ENCODE measurements at regions not wholly inside any gene's neighbourhood (a gene's known extent, or its start where the extent isn't known, plus 50 kb on each side); places are given as distances from the start of the nearest gene placed in this dataset.

DNA sequence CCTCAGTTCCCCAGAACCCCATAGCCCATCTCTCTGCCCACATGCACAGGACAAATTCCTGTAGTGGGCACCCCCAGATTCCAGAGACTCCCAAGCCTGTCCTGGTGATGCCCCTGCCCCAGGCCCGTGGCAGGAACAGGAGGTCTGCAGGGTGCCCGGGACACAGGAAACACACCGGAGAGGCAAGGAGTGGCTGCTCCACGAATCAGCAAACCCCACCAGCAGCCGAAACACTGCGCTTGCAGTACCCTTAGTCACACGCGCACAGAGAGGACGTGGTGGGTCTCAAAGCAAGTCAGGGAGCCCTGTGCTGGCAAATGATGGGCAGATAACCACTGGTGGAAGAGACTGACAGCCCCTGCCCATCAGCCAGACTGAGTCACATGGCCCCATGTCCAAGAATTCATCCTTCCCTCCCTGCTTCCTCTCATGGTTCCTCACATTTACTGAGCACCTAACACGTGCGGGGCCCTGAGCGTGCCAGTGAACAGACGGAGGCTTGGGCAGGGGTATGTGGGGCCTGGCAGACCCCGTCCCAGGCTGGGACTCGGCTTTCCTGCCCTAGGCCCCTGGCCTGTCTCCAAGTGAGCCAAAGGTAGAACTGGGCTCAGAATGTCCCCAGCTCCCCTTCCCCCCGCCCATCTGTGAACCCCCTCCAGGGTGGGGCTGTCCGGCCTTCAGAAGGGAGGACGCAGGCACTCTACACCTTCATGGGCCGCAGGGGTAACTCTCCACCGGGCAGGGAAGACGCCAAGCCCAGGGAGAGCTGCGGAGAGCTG is 130.4 kb upstream of the IQSEC1 start:
- ChIA-PET SMC1A (ENCODE audit: uncharacterized antibody, unreplicated experiment) (no interaction called here), CTCF (no interaction called here), POLR2A (no interaction called here), RAD21 (ENCODE audit: unreplicated experiment) (no interaction called here)
- H3K9me3 ChIP-seq (replicated peaks; ENCODE audit: control insufficient read depth, insufficient read depth, low read length): no peaks in the 10 kb centered on the region
- FAIRE-seq: no peak
- no peak overlapping the region for H3K9ac ChIP-seq (ENCODE audit: control insufficient read depth, insufficient read depth, low read length)
- DNase-seq (ENCODE audit: low read depth, low spot score): no peak
- H2AFZ ChIP-seq (ENCODE audit: control insufficient read depth, low read depth, low read length): no peak overlapping the region
- in situ Hi-C loops (cut with MboI): no loop called here
- TF ChIP-seq, protein P1, sequence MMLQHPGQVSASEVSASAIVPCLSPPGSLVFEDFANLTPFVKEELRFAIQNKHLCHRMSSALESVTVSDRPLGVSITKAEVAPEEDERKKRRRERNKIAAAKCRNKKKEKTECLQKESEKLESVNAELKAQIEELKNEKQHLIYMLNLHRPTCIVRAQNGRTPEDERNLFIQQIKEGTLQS (IDR thresholded peaks at IDR 0.05; ENCODE audit: borderline replicate concordance, extremely low read depth, low read depth, low read length): no peak
- TF ChIP-seq, protein P2, sequence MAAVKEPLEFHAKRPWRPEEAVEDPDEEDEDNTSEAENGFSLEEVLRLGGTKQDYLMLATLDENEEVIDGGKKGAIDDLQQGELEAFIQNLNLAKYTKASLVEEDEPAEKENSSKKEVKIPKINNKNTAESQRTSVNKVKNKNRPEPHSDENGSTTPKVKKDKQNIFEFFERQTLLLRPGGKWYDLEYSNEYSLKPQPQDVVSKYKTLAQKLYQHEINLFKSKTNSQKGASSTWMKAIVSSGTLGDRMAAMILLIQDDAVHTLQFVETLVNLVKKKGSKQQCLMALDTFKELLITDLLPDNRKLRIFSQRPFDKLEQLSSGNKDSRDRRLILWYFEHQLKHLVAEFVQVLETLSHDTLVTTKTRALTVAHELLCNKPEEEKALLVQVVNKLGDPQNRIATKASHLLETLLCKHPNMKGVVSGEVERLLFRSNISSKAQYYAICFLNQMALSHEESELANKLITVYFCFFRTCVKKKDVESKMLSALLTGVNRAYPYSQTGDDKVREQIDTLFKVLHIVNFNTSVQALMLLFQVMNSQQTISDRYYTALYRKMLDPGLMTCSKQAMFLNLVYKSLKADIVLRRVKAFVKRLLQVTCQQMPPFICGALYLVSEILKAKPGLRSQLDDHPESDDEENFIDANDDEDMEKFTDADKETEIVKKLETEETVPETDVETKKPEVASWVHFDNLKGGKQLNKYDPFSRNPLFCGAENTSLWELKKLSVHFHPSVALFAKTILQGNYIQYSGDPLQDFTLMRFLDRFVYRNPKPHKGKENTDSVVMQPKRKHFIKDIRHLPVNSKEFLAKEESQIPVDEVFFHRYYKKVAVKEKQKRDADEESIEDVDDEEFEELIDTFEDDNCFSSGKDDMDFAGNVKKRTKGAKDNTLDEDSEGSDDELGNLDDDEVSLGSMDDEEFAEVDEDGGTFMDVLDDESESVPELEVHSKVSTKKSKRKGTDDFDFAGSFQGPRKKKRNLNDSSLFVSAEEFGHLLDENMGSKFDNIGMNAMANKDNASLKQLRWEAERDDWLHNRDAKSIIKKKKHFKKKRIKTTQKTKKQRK (IDR thresholded peaks at IDR 0.05; ENCODE audit: low read depth, low read length): no peak
- no peak for TF ChIP-seq SMAD1 (IDR thresholded peaks at IDR 0.05; ENCODE audit: low read depth, partially characterized antibody)
- H3K4me3 ChIP-seq: no peak overlapping the region
- H4K20me1 ChIP-seq (ENCODE audit: control insufficient read depth, insufficient read depth): no peaks in the 10 kb centered on the region
- H3K4me2 ChIP-seq (ENCODE audit: control insufficient read depth, insufficient read depth): no peak overlapping the region
- intact Hi-C loops (cut with micrococcal nuclease; ENCODE audit: unreplicated experiment): no loop called here
- H3K4me1 ChIP-seq (ENCODE audit: control insufficient read depth, insufficient read depth, low read length): no peaks in the 10 kb centered on the region
- H3K79me2 ChIP-seq (ENCODE audit: control insufficient read depth, insufficient read depth, low read length): no peaks in the 10 kb centered on the region
- no peak for ATAC-seq
- BruUV-seq (replicated peaks): no TSS peak
- H3K27ac ChIP-seq (ENCODE audit: control insufficient read depth, insufficient read depth): no peak overlapping the region
- 47% methylated on average over 22 of the region's 22 CpGs for WGBS (ENCODE audit: insufficient coverage, insufficient replicate concordance, low lambda C conversion rate, missing lambda C conversion rate)
- H3K27me3 ChIP-seq (replicated peaks in 1 of 2; ENCODE audit: control insufficient read depth in 2 of 2, insufficient read depth in 2 of 2, low read length in 1 of 2): peaks cover 0 to 4% of the 10 kb centered on the region in 2 experiments; a peak in 3 of 4 replicates
- H3K36me3 ChIP-seq (ENCODE audit: control insufficient read depth in 2 of 2, insufficient read depth in 2 of 2, low read length in 1 of 2): no peaks in the 10 kb centered on the region
